ENCODE measurements at regions not wholly inside any gene's neighbourhood (a gene's known extent, or its start where the extent isn't known, plus 50 kb on each side); places are given as distances from the start of the nearest gene placed in this dataset.

DNA sequence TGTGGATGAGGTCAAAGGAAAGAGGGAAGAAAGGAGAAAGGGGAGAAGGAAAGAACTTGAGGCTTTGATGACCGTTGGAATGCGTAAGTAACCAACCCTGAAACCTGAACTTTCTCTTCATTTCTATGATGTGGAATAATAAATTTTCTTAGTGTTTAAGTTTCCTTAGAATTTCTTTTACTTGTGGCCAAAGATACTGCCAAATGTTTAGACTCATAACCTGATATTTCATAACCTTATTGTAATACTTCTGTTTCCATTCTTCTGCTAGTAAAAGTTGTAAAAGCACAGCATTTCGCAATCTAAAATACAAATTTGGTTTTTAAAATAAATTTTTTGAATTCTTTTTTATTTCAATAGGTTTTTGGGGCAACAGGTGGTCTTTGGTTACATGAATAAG lies 258.5 kb upstream of the GIMD1 start:
- TF ChIP-seq, protein P1, sequence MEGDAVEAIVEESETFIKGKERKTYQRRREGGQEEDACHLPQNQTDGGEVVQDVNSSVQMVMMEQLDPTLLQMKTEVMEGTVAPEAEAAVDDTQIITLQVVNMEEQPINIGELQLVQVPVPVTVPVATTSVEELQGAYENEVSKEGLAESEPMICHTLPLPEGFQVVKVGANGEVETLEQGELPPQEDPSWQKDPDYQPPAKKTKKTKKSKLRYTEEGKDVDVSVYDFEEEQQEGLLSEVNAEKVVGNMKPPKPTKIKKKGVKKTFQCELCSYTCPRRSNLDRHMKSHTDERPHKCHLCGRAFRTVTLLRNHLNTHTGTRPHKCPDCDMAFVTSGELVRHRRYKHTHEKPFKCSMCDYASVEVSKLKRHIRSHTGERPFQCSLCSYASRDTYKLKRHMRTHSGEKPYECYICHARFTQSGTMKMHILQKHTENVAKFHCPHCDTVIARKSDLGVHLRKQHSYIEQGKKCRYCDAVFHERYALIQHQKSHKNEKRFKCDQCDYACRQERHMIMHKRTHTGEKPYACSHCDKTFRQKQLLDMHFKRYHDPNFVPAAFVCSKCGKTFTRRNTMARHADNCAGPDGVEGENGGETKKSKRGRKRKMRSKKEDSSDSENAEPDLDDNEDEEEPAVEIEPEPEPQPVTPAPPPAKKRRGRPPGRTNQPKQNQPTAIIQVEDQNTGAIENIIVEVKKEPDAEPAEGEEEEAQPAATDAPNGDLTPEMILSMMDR (conservative IDR thresholded peaks at IDR 0.05; ENCODE audit: low read depth, low read length) = no peak
- DNase-seq (ENCODE audit: low read depth) = no peak
- no peak overlapping the region for H3K4me3 ChIP-seq (ENCODE audit: low read length)

DNA sequence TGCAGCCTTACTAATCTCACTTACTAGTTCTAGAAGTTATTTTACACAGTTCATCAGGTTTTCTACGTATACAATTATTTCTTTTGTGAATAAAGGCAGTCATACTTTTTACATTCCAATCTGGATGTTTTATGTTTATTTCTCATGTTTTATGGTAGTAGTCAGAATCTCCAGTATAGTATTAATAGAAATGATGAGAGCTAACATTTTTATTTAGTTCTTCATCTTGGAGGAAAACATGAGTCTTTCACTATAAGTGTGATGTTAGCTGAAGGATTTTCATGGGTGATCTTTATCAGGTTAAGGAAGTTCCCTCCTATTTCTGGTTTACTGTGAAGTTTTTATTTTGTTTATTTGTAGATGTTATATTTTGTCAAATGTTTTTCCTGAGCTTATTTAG lies 256.1 kb upstream of the GIMD1 start:
- no peak overlapping the region for H3K4me3 ChIP-seq (ENCODE audit: low read length)
- TF ChIP-seq, protein P1 (conservative IDR thresholded peaks at IDR 0.05; ENCODE audit: low read depth, low read length) = no peak
- DNase-seq (ENCODE audit: low read depth) = no peak

DNA sequence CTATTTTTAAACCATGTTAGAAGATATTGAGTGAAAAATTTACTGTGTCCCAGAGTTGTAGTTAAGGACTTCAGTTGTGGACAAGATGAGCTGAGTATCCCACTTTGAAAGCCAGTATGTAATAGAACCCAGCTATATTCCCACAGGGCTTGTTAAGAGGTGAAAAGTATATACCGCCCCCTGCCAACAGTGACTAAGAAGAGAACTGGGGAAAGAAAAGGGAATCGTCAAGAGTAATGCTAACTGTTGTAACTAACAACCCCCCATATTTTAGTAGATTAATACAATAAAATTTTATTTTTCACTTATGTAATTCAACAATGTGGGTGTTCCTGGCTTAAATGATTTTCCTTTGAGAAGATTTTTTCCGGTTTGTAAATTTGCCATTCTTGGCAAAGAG lies 250.4 kb upstream of the GIMD1 start:
- DNase-seq (ENCODE audit: low read depth) = no peak
- no peak overlapping the region for H3K4me3 ChIP-seq (ENCODE audit: low read length)
- TF ChIP-seq, protein P1 (conservative IDR thresholded peaks at IDR 0.05; ENCODE audit: low read depth, low read length) = no peak

DNA sequence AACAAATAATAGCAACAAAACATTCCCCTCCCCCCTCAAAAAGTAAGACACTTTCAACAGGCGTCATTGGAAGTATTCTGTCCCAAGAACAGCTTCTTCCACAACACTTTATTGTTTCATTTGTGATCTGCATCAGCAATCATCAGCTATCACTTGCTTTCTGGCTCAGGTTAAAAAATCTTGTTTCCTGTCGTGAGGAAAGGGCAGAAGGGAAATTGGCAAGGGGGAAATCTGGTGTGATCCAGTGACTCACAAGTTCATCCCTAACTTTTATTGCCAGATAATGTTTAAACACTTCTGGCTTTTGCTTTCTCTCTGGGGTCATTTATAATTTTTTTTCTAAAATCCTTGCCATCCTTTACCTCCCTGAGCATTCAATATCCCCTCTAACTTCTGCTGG lies 247.4 kb upstream of the GIMD1 start:
- TF ChIP-seq, protein P1 (conservative IDR thresholded peaks at IDR 0.05; ENCODE audit: low read depth, low read length) = no peak
- DNase-seq (ENCODE audit: low read depth) = no peak
- H3K4me3 ChIP-seq (ENCODE audit: low read length) = no peak overlapping the region

DNA sequence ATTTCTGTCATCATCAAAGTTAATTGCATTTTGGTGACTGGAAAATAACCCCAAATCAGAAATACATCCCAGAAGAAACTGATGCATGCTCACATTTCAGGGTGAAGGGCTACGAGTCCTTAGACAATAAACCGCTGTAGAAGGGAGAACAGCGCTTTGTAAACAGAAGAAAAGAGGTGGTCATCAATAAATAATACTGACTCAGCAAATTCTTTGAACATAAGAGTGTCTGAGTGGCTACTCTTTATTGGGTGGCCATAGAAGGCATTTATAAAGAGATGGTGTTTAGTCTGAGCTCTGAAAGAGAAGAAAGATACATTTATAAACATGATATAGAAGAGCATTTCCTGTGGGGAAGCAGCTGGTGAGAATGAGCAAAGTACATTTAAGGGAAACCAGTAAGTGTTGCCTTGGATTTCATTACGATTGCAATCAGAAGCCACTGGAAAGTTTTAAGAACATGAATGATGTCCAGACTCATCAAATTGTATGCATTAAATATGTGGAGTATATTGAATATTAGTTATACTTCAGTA lies 246.9 kb upstream of the GIMD1 start:
- H3K4me3 ChIP-seq (ENCODE audit: low read length) = no peak overlapping the region
- TF ChIP-seq, protein P1 (conservative IDR thresholded peaks at IDR 0.05; ENCODE audit: low read depth, low read length) = no peak
- DNase-seq (ENCODE audit: low read depth) = no peak

DNA sequence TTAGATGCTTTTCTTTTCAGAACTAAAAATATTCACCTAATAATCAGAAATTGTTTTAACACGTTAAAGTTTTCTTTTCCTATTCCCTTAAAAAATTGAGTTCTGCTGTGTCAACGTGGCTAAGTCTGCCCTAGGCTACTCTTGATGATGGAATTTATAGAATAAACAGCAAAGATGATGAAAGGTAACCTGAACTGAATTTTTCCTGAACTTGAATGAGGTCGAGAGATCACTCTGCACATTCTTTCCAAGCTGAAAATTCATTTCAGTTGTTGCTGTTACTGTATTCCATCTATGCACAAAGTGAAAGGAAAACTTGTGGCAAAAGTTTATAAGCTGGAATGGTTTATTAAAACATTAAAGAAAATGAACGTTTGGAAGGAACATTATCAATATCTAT lies 245.9 kb upstream of the GIMD1 start:
- TF ChIP-seq, protein P1 (conservative IDR thresholded peaks at IDR 0.05; ENCODE audit: low read depth, low read length) = no peak
- no peak overlapping the region for H3K4me3 ChIP-seq (ENCODE audit: low read length)
- DNase-seq (ENCODE audit: low read depth) = no peak

DNA sequence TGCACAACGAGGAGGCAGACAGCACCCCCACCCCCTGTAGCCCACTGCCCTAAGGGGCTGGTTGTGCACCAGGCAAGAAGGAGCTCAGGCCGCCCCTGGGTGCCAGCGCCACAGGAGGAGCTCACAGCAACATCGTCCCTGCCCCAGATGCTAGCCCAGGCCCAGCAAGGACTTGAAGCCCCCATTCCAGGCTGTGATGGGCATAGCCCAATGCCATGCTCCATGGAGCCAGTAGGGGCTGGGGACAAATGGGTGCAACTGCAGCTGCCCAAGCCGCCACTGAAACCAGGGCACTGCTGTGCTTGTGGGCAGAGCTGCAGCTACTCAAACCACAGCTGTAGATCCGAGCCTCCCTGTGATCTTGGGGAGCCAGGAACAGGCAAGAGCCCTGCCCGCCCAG lies 241.3 kb upstream of the GIMD1 start:
- DNase-seq (ENCODE audit: low read depth) = no peak
- no peak overlapping the region for H3K4me3 ChIP-seq (ENCODE audit: low read length)
- TF ChIP-seq, protein P1 (conservative IDR thresholded peaks at IDR 0.05; ENCODE audit: low read depth, low read length) = no peak
